ENCODE measurements at regions not wholly inside any gene's neighbourhood (a gene's known extent, or its start where the extent isn't known, plus 50 kb on each side); places are given as distances from the start of the nearest gene placed in this dataset.

DNA sequence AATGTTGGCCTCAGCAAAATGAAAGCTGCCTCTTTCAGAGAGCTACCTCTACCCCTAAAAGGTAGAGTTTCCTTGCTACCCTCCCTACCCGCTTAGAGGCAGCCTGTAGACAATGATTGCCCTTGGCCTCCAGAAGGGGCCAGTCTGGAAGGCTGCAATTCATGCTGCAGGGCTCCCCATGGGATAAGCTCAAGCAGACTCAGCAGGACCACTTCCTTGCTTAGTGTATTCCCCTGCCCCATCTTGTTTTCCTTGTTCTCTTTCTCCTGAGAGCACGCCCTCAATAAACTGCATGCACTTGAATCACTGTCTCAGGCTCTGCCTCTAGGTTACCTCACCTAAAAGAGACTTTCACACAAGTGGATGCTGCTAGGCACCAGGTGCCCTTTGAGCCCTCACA is 134.0 kb upstream of the CTNNB1 start:
- Histone ChIP-seq H2BK5ac (ENCODE audit: low read depth, low read length) (no peak overlapping the region), H3K56ac (replicated peaks; ENCODE audit: insufficient read length, low read depth, low read length) (no peak overlapping the region), H3K4ac (replicated peaks; ENCODE audit: insufficient read length, low read depth, low read length) (no peak overlapping the region), H4K20me1 (replicated peaks in 1 of 2; ENCODE audit: control insufficient read depth in 1 of 2, insufficient read depth in 2 of 2, low read length in 2 of 2) (no peaks in the 10 kb centered on the region), H4K8ac (ENCODE audit: extremely low read depth, insufficient read depth, low read length) (no peak overlapping the region), H2BK12ac (ENCODE audit: low read depth, low read length) (no peak overlapping the region), H4K5ac (ENCODE audit: insufficient read length, low read depth, low read length) (no peak overlapping the region), H2BK20ac (ENCODE audit: low read length) (no peak overlapping the region), H3K27ac (ENCODE audit: low read depth, low read length) (no peak overlapping the region), H3K23ac (ENCODE audit: insufficient read length) (no peak overlapping the region), H3K79me1 (ENCODE audit: low read depth, low read length) (no peaks in the 10 kb centered on the region), H3K14ac (ENCODE audit: insufficient read length) (no peak overlapping the region), H2BK120ac (replicated peaks; ENCODE audit: low read depth, low read length) (no peak overlapping the region), H3K79me2 (ENCODE audit: control insufficient read depth in 1 of 2, insufficient read depth in 2 of 2, low read length in 2 of 2) (no peaks in the 10 kb centered on the region), H3K36me3 (ENCODE audit: control insufficient read depth in 2 of 4, insufficient read depth in 4 of 4, low read length in 3 of 4) (no peaks in the 10 kb centered on the region), H2BK15ac (ENCODE audit: low read length) (no peak overlapping the region), H2AK5ac (ENCODE audit: low read depth, low read length) (no peak overlapping the region), H3K18ac (ENCODE audit: extremely low read depth, low read length) (no peak overlapping the region), H4K91ac (replicated peaks; ENCODE audit: insufficient read length, low read length) (no peak overlapping the region), H3K4me3 (ENCODE audit: extremely low read depth in 1 of 4, insufficient read depth in 2 of 4, low read depth in 3 of 4, low read length in 4 of 4) (no peak overlapping the region), H3K4me1 (replicated peaks in 1 of 4; ENCODE audit: control insufficient read depth in 3 of 4, insufficient read depth in 4 of 4, low read length in 3 of 4) (peaks cover 0 to 3% (median 0%) of the 10 kb centered on the region in 4 experiments; a peak in 1 of 7 replicates), H3K27me3 (replicated peaks in 1 of 4; ENCODE audit: control insufficient read depth in 3 of 4, extremely low read depth in 1 of 4, insufficient read depth in 3 of 4, low read length in 3 of 4) (no peaks in the 10 kb centered on the region), H3K4me2 (ENCODE audit: insufficient read depth in 1 of 2, low read depth in 2 of 2, low read length in 2 of 2) (no peak overlapping the region), H3K23me2 (ENCODE audit: low read depth, low read length) (no peaks in the 10 kb centered on the region), H2AFZ (ENCODE audit: low read length) (no peak overlapping the region), H3K9me3 (ENCODE audit: insufficient read depth in 2 of 2, low read depth in 1 of 2, low read length in 1 of 2) (no peaks in the 10 kb centered on the region), H3K9ac (replicated peaks in 1 of 4; ENCODE audit: extremely low read depth in 1 of 4, low read depth in 3 of 4, low read length in 3 of 4) (no peak overlapping the region)
- ChIA-PET POLR2A (ENCODE audit: partially characterized antibody) (no interaction called here), CTCF (ENCODE audit: partially characterized antibody) (interaction anchor here (0.6 to 1.4 kb wide), 3 partner anchors 12 to 453 kb away, joined by 3 read pairs; no protein-coding TSS in a partner anchor)
- FAIRE-seq (no peak), DNase-seq (ENCODE audit: low read depth in 1 of 2, low spot score in 2 of 2) (no peak)
- WGBS, 2 experiments (ENCODE audit: extremely low coverage in 1 of 2, insufficient coverage in 1 of 2, insufficient read length in 1 of 2, insufficient replicate concordance in 2 of 2, low coverage in 1 of 2, low lambda C conversion rate in 2 of 2, missing lambda C conversion rate in 1 of 2) = 87% methylated on average over 2 of the region's 2 CpGs; no CpG with 5 or more reads in 1 of the 2 experiments
- TF ChIP-seq, protein P1, sequence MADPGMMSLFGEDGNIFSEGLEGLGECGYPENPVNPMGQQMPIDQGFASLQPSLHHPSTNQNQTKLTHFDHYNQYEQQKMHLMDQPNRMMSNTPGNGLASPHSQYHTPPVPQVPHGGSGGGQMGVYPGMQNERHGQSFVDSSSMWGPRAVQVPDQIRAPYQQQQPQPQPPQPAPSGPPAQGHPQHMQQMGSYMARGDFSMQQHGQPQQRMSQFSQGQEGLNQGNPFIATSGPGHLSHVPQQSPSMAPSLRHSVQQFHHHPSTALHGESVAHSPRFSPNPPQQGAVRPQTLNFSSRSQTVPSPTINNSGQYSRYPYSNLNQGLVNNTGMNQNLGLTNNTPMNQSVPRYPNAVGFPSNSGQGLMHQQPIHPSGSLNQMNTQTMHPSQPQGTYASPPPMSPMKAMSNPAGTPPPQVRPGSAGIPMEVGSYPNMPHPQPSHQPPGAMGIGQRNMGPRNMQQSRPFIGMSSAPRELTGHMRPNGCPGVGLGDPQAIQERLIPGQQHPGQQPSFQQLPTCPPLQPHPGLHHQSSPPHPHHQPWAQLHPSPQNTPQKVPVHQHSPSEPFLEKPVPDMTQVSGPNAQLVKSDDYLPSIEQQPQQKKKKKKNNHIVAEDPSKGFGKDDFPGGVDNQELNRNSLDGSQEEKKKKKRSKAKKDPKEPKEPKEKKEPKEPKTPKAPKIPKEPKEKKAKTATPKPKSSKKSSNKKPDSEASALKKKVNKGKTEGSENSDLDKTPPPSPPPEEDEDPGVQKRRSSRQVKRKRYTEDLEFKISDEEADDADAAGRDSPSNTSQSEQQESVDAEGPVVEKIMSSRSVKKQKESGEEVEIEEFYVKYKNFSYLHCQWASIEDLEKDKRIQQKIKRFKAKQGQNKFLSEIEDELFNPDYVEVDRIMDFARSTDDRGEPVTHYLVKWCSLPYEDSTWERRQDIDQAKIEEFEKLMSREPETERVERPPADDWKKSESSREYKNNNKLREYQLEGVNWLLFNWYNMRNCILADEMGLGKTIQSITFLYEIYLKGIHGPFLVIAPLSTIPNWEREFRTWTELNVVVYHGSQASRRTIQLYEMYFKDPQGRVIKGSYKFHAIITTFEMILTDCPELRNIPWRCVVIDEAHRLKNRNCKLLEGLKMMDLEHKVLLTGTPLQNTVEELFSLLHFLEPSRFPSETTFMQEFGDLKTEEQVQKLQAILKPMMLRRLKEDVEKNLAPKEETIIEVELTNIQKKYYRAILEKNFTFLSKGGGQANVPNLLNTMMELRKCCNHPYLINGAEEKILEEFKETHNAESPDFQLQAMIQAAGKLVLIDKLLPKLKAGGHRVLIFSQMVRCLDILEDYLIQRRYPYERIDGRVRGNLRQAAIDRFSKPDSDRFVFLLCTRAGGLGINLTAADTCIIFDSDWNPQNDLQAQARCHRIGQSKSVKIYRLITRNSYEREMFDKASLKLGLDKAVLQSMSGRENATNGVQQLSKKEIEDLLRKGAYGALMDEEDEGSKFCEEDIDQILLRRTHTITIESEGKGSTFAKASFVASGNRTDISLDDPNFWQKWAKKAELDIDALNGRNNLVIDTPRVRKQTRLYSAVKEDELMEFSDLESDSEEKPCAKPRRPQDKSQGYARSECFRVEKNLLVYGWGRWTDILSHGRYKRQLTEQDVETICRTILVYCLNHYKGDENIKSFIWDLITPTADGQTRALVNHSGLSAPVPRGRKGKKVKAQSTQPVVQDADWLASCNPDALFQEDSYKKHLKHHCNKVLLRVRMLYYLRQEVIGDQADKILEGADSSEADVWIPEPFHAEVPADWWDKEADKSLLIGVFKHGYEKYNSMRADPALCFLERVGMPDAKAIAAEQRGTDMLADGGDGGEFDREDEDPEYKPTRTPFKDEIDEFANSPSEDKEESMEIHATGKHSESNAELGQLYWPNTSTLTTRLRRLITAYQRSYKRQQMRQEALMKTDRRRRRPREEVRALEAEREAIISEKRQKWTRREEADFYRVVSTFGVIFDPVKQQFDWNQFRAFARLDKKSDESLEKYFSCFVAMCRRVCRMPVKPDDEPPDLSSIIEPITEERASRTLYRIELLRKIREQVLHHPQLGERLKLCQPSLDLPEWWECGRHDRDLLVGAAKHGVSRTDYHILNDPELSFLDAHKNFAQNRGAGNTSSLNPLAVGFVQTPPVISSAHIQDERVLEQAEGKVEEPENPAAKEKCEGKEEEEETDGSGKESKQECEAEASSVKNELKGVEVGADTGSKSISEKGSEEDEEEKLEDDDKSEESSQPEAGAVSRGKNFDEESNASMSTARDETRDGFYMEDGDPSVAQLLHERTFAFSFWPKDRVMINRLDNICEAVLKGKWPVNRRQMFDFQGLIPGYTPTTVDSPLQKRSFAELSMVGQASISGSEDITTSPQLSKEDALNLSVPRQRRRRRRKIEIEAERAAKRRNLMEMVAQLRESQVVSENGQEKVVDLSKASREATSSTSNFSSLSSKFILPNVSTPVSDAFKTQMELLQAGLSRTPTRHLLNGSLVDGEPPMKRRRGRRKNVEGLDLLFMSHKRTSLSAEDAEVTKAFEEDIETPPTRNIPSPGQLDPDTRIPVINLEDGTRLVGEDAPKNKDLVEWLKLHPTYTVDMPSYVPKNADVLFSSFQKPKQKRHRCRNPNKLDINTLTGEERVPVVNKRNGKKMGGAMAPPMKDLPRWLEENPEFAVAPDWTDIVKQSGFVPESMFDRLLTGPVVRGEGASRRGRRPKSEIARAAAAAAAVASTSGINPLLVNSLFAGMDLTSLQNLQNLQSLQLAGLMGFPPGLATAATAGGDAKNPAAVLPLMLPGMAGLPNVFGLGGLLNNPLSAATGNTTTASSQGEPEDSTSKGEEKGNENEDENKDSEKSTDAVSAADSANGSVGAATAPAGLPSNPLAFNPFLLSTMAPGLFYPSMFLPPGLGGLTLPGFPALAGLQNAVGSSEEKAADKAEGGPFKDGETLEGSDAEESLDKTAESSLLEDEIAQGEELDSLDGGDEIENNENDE (IDR thresholded peaks at IDR 0.05; ENCODE audit: insufficient replicate concordance, low read length) = no peak
